Mesendoderm (in vitro differentiated cells): ENCODE measurements at regions not wholly inside any gene's neighbourhood (a gene's known extent, or its start where the extent isn't known, plus 50 kb on each side); places are given as distances from the start of the nearest gene placed in this dataset.
"Not testable (repeated sequence)": the region's sequence is repeated elsewhere in the genome, so short reads cannot be mapped to it uniquely, and the experiment has no call there.

Source experiments
- DNase-seq: peaks from one replicate; pipeline ENCODE4 v3.0.0; 2013
- H2AK5ac ChIP-seq: 2 replicates; pipeline ENCODE4 v1.6.1; 2013; ENCODE audit warnings: low read length, inconsistent platforms
- H2BK120ac ChIP-seq: 2 replicates; pipeline ENCODE4 v1.6.1; 2013; ENCODE audit warnings: low read depth, mild to moderate bottlenecking, low read length, moderate library complexity, mixed read lengths
- H2BK15ac ChIP-seq: replicated peaks from 2 replicates; pipeline ENCODE4 v1.6.1; 2013; ENCODE audit warnings: low read depth, mild to moderate bottlenecking, moderate library complexity
- H2BK5ac ChIP-seq: 2 replicates; pipeline ENCODE4 v1.6.1; 2013; ENCODE audit warnings: low read length, inconsistent platforms
- H3K18ac ChIP-seq: 2 replicates; pipeline ENCODE4 v1.6.1; 2013; ENCODE audit warnings: mild to moderate bottlenecking, low read length, mixed read lengths
- H3K23ac ChIP-seq: one replicate; pipeline ENCODE4 v1.6.1; 2013; ENCODE audit warnings: low read length
- H3K27ac ChIP-seq: 2 replicates; pipeline ENCODE4 v1.5.1; 2013; ENCODE audit warnings: low read depth, mild to moderate bottlenecking, inconsistent platforms, low read length, moderate library complexity
- H3K27me3 ChIP-seq: 2 replicates; pipeline ENCODE4 v1.6.1; 2013; ENCODE audit warnings: low read length, control low read depth, mild to moderate bottlenecking, inconsistent platforms; ENCODE audit not compliant: insufficient read depth, poor library complexity
- H3K36me3 ChIP-seq: 2 replicates; pipeline ENCODE4 v1.6.1; 2013; ENCODE audit warnings: low read length, inconsistent platforms; ENCODE audit not compliant: control insufficient read depth, insufficient read depth
- H3K4ac ChIP-seq: one replicate; pipeline ENCODE4 v1.6.1; 2013; ENCODE audit warnings: low read depth, mild to moderate bottlenecking, low read length, moderate library complexity
- H3K4me1 ChIP-seq: 2 replicates; pipeline ENCODE4 v1.6.1; 2013; ENCODE audit warnings: low read depth, low read length, inconsistent platforms; ENCODE audit not compliant: control insufficient read depth
- H3K4me2 ChIP-seq: 2 replicates; pipeline ENCODE4 v1.6.1; 2013; ENCODE audit warnings: low read length
- H3K4me3 ChIP-seq: 2 replicates; pipeline ENCODE4 v1.5.1; 2013; ENCODE audit warnings: mild to moderate bottlenecking, low read length
- H3K56ac ChIP-seq: one replicate; pipeline ENCODE4 v1.6.1; 2013; ENCODE audit warnings: low read length
- H3K79me1 ChIP-seq: 2 replicates; pipeline ENCODE4 v1.6.1; 2013; ENCODE audit warnings: low read length, inconsistent platforms
- H3K79me2 ChIP-seq: 2 replicates; pipeline ENCODE4 v1.6.1; 2013; ENCODE audit warnings: mild to moderate bottlenecking, low read length; ENCODE audit not compliant: control insufficient read depth, insufficient read depth
- H3K9ac ChIP-seq: 2 replicates; pipeline ENCODE4 v1.6.1; 2013; ENCODE audit warnings: low read length, inconsistent platforms
- H4K5ac ChIP-seq: one replicate; pipeline ENCODE4 v1.6.1; 2013; ENCODE audit warnings: low read length
- H4K8ac ChIP-seq: one replicate; pipeline ENCODE4 v1.6.1; 2013; ENCODE audit warnings: low read depth, mild to moderate bottlenecking, control low read depth, low read length, moderate library complexity
- WGBS: extraction: QIAGEN DNeasy Blood & Tissue Kit; methylation state at CpG from one replicate; pipeline ENCODE4 v1.1.7; 2013; ENCODE audit warnings: low lambda C conversion rate, missing lambda C conversion rate; ENCODE audit not compliant: insufficient coverage; ENCODE audit errors: extremely low coverage; 5-methylcytosine and 5-hydroxymethylcytosine counted together

GRCh38 chr2:37722971-37723370 lies 51.5 kb upstream of the CDC42EP3 start:
- not testable (repeated sequence) for H3K4me3 ChIP-seq, H3K4ac ChIP-seq, H3K56ac ChIP-seq, H2BK120ac ChIP-seq, H2BK15ac ChIP-seq, H3K79me1 ChIP-seq, H3K36me3 ChIP-seq, H4K5ac ChIP-seq, H2BK5ac ChIP-seq, H3K27ac ChIP-seq, H3K27me3 ChIP-seq, H2AK5ac ChIP-seq, H3K4me1 ChIP-seq, H4K8ac ChIP-seq, H3K79me2 ChIP-seq, H3K18ac ChIP-seq, H3K9ac ChIP-seq, H3K23ac ChIP-seq, H3K4me2 ChIP-seq, DNase-seq
- no CpG with 5 or more reads among the region's 7 CpGs for WGBS

GRCh38 chr2:37730037-37730818 lies 58.8 kb upstream of the CDC42EP3 start:
- no peak for DNase-seq
- no peak overlapping the region for H3K4ac ChIP-seq
- no peak overlapping the region for H3K4me2 ChIP-seq
- no peak overlapping the region for H2AK5ac ChIP-seq
- H3K56ac ChIP-seq, result no peak overlapping the region
- no peak overlapping the region for H3K18ac ChIP-seq
- no peak overlapping the region for H2BK15ac ChIP-seq
- no peaks in the 10 kb centered on the region for H3K27me3 ChIP-seq
- no peaks in the 10 kb centered on the region for H3K79me2 ChIP-seq
- no peak overlapping the region for H3K9ac ChIP-seq
- H3K79me1 ChIP-seq, result no peaks in the 10 kb centered on the region
- no peak overlapping the region for H4K8ac ChIP-seq
- H3K23ac ChIP-seq, result no peak overlapping the region
- H3K36me3 ChIP-seq, result no peaks in the 10 kb centered on the region
- H2BK5ac ChIP-seq, result no peak overlapping the region
- WGBS, result no CpG with 5 or more reads among the region's 1 CpG
- H2BK120ac ChIP-seq, result no peak overlapping the region
- no peak overlapping the region for H4K5ac ChIP-seq
- no peak overlapping the region for H3K4me3 ChIP-seq
- no peaks in the 10 kb centered on the region for H3K4me1 ChIP-seq
- H3K27ac ChIP-seq, result no peak overlapping the region

- H3K4ac ChIP-seq, H4K8ac ChIP-seq, H3K79me1 ChIP-seq, H3K4me1 ChIP-seq, H4K5ac ChIP-seq, H3K4me3 ChIP-seq, H3K36me3 ChIP-seq, H3K18ac ChIP-seq, H2BK15ac ChIP-seq, H2AK5ac ChIP-seq, H3K27ac ChIP-seq, H2BK120ac ChIP-seq, H3K4me2 ChIP-seq, DNase-seq, H3K9ac ChIP-seq, H2BK5ac ChIP-seq, H3K23ac ChIP-seq, H3K27me3 ChIP-seq, H3K56ac ChIP-seq, H3K79me2 ChIP-seq: not testable (repeated sequence)
These were observed 61.0 kb upstream of the CDC42EP3 start for GRCh38 chr2:37732412-37732811.

GRCh38 chr2:37733251-37733650 lies 61.8 kb upstream of the CDC42EP3 start:
- H3K4me2 ChIP-seq, result no peak overlapping the region
- H3K9ac ChIP-seq, result no peak overlapping the region
- H3K4me1 ChIP-seq, result no peaks in the 10 kb centered on the region
- H3K4ac ChIP-seq, result no peak overlapping the region
- H3K36me3 ChIP-seq, result no peaks in the 10 kb centered on the region
- H3K4me3 ChIP-seq, result no peak overlapping the region
- no peaks in the 10 kb centered on the region for H3K79me2 ChIP-seq
- H2BK5ac ChIP-seq, result no peak overlapping the region
- DNase-seq, result no peak
- H3K79me1 ChIP-seq, result no peaks in the 10 kb centered on the region
- H2BK15ac ChIP-seq, result no peak overlapping the region
- H2BK120ac ChIP-seq, result no peak overlapping the region
- H3K56ac ChIP-seq, result no peak overlapping the region
- WGBS, result no CpG with 5 or more reads among the region's 2 CpGs
- H4K5ac ChIP-seq, result no peak overlapping the region
- H3K23ac ChIP-seq, result no peak overlapping the region
- H4K8ac ChIP-seq, result no peak overlapping the region
- no peak overlapping the region for H3K18ac ChIP-seq
- no peaks in the 10 kb centered on the region for H3K27me3 ChIP-seq
- no peak overlapping the region for H3K27ac ChIP-seq
- H2AK5ac ChIP-seq, result no peak overlapping the region

GRCh38 chr2:37733955-37734354 lies 62.5 kb upstream of the CDC42EP3 start:
- DNase-seq, H3K79me2 ChIP-seq, H3K9ac ChIP-seq, H3K23ac ChIP-seq, H3K56ac ChIP-seq, H3K4me2 ChIP-seq, H3K27me3 ChIP-seq, H2BK5ac ChIP-seq, H3K4me3 ChIP-seq, H2BK120ac ChIP-seq, H3K36me3 ChIP-seq, H4K5ac ChIP-seq, H3K4ac ChIP-seq, H2BK15ac ChIP-seq, H2AK5ac ChIP-seq, H3K18ac ChIP-seq, H3K4me1 ChIP-seq, H4K8ac ChIP-seq, H3K79me1 ChIP-seq, H3K27ac ChIP-seq: not testable (repeated sequence)

GRCh38 chr2:37734891-37735523 lies 63.6 kb upstream of the CDC42EP3 start:
- not testable (repeated sequence) for H3K4ac ChIP-seq, DNase-seq, H3K18ac ChIP-seq, H3K79me1 ChIP-seq, H2BK5ac ChIP-seq, H3K79me2 ChIP-seq, H3K4me3 ChIP-seq, H3K27me3 ChIP-seq, H3K36me3 ChIP-seq, H3K4me2 ChIP-seq, H3K27ac ChIP-seq, H3K56ac ChIP-seq, H3K4me1 ChIP-seq, H2BK120ac ChIP-seq, H3K9ac ChIP-seq, H4K8ac ChIP-seq, H3K23ac ChIP-seq, H2BK15ac ChIP-seq, H4K5ac ChIP-seq, H2AK5ac ChIP-seq
- WGBS, result no CpG with 5 or more reads among the region's 8 CpGs
